OCI-LY1 (cell line): ENCODE measurements at regions not wholly inside any gene's neighbourhood (a gene's known extent, or its start where the extent isn't known, plus 50 kb on each side); places are given as distances from the start of the nearest gene placed in this dataset.

Experiments used
- H2AFZ ChIP-seq: fragments of 200-600 bp; sonication (generic), shearing (Covaris generic); 2 replicates; pipeline ENCODE4 v1.6.0; 2014; ENCODE audit warnings: antibody characterized with exemption, mild to moderate bottlenecking, low read length
- H3F3A ChIP-seq: fragments of 200-600 bp; sonication (generic), shearing (Covaris generic); 2 replicates; pipeline ENCODE4 v1.6.0; 2014; ENCODE audit warnings: mild to moderate bottlenecking, antibody characterized with exemption, low read length, moderate library complexity; ENCODE audit not compliant: insufficient read depth
- H3K27ac ChIP-seq: fragments of 200-600 bp; sonication (generic); 2 replicates; pipeline ENCODE4 v1.5.1; 2014; ENCODE audit warnings: low read length, mixed run types, mild to moderate bottlenecking, low read depth; ENCODE audit not compliant: poor library complexity, severe bottlenecking
- H3K27me3 ChIP-seq: fragments of 200-600 bp; sonication (generic); 2 replicates; pipeline ENCODE4 v1.6.0; 2014; ENCODE audit warnings: antibody characterized with exemption, mild to moderate bottlenecking, low read length, moderate library complexity; ENCODE audit not compliant: insufficient read depth
- H3K36me3 ChIP-seq: fragments of 200-600 bp; sonication (generic); 2 replicates; pipeline ENCODE4 v1.6.1; 2014; ENCODE audit warnings: mild to moderate bottlenecking, antibody characterized with exemption, low read length, moderate library complexity, mixed read lengths; ENCODE audit not compliant: insufficient read depth
- H3K4me1 ChIP-seq: fragments of 200-600 bp; sonication (generic); 2 replicates; pipeline ENCODE4 v1.5.1; 2014; ENCODE audit warnings: mild to moderate bottlenecking, low read length, moderate library complexity; ENCODE audit not compliant: insufficient read depth, severe bottlenecking
- H3K4me2 ChIP-seq: fragments of 200-600 bp; sonication (generic), shearing (Covaris generic); 2 replicates; pipeline ENCODE4 v1.6.1; 2014; ENCODE audit warnings: low read length
- H3K4me3 ChIP-seq: fragments of 200-600 bp; sonication (generic); 2 replicates; pipeline ENCODE4 v1.5.1; 2014; ENCODE audit warnings: low read length, low read depth, mild to moderate bottlenecking, mixed read lengths; ENCODE audit not compliant: poor library complexity, severe bottlenecking
- H3K79me2 ChIP-seq: fragments of 200-600 bp; shearing (Covaris generic); 2 replicates; pipeline ENCODE4 v1.6.1; 2016; ENCODE audit warnings: mixed run types, low read length, mixed read lengths; ENCODE audit not compliant: insufficient read depth
- H3K9ac ChIP-seq: fragments of 200-600 bp; sonication (generic), shearing (Covaris generic); 2 replicates; pipeline ENCODE4 v1.6.1; 2014; ENCODE audit warnings: mild to moderate bottlenecking, low read length, mixed read lengths
- H3K9me2 ChIP-seq: fragments of 200-600 bp; sonication (generic), shearing (Covaris generic); 2 replicates; pipeline ENCODE4 v1.6.1; 2014; ENCODE audit warnings: low read depth, mild to moderate bottlenecking, low read length, mixed read lengths
- H3K9me3 ChIP-seq: fragments of 200-600 bp; shearing (Covaris generic); 2 replicates; pipeline ENCODE4 v1.6.1; 2014; ENCODE audit warnings: low read length, mixed read lengths
- H4K20me1 ChIP-seq: fragments of 200-600 bp; sonication (generic), shearing (Covaris generic); 2 replicates; pipeline ENCODE4 v1.6.0; 2016; ENCODE audit warnings: mild to moderate bottlenecking, low read length; ENCODE audit not compliant: insufficient read depth
- EZH2 ChIP-seq: fragments of 200-600 bp; sonication (generic), shearing (Covaris generic); IDR thresholded peaks from 2 replicates; pipeline ENCODE4 v1.8.0; 2017; ENCODE audit warnings: borderline replicate concordance, mixed run types, mild to moderate bottlenecking, antibody characterized with exemption, low read length, moderate library complexity, mixed read lengths
- TF ChIP-seq, protein P1 (sequence below): fragments of 200-600 bp; sonication (generic), shearing (Covaris generic); IDR thresholded peaks from 2 replicates; pipeline ENCODE4 v1.5.1; 2017; ENCODE audit warnings: mild to moderate bottlenecking, antibody characterized with exemption, low read length, moderate library complexity, mixed read lengths

- Histone ChIP-seq H2AFZ (no peak overlapping the region), H3K27ac (no peak overlapping the region), H3K27me3 (no peaks in the 10 kb centered on the region), H3K79me2 (no peaks in the 10 kb centered on the region), H3K36me3 (no peaks in the 10 kb centered on the region), H3K9me3 (0 out of 2 replicates have a peak, but pooled peaks cover 2% of the 10 kb centered on the region), H3K4me2 (no peak overlapping the region), H3K4me3 (no peak overlapping the region), H3F3A (no peaks in the 10 kb centered on the region), H3K9ac (no peak overlapping the region), H3K9me2 (no peaks in the 10 kb centered on the region), H3K4me1 (no peaks in the 10 kb centered on the region), H4K20me1 (no peaks in the 10 kb centered on the region)
- TF ChIP-seq, protein P1, sequence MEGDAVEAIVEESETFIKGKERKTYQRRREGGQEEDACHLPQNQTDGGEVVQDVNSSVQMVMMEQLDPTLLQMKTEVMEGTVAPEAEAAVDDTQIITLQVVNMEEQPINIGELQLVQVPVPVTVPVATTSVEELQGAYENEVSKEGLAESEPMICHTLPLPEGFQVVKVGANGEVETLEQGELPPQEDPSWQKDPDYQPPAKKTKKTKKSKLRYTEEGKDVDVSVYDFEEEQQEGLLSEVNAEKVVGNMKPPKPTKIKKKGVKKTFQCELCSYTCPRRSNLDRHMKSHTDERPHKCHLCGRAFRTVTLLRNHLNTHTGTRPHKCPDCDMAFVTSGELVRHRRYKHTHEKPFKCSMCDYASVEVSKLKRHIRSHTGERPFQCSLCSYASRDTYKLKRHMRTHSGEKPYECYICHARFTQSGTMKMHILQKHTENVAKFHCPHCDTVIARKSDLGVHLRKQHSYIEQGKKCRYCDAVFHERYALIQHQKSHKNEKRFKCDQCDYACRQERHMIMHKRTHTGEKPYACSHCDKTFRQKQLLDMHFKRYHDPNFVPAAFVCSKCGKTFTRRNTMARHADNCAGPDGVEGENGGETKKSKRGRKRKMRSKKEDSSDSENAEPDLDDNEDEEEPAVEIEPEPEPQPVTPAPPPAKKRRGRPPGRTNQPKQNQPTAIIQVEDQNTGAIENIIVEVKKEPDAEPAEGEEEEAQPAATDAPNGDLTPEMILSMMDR, result no peak
- TF ChIP-seq EZH2, result no peak
Measured at GRCh38 chr6:169145991-169146501, 107.6 kb downstream of the THBS2 start.

GRCh38 chr6:169145496-169145895, 108.2 kb downstream of the THBS2 start:
- Histone ChIP-seq H3K4me2 (no peak overlapping the region), H3K4me3 (no peak overlapping the region), H3F3A (no peaks in the 10 kb centered on the region), H2AFZ (no peak overlapping the region), H3K9ac (no peak overlapping the region), H3K9me3 (0 out of 2 replicates have a peak, but pooled peaks cover under 1% of the 10 kb centered on the region), H3K27ac (no peak overlapping the region), H3K36me3 (no peaks in the 10 kb centered on the region), H3K4me1 (no peaks in the 10 kb centered on the region), H3K27me3 (no peaks in the 10 kb centered on the region), H4K20me1 (no peaks in the 10 kb centered on the region), H3K79me2 (no peaks in the 10 kb centered on the region), H3K9me2 (no peaks in the 10 kb centered on the region)
- TF ChIP-seq, protein P1, result no peak
- no peak for TF ChIP-seq EZH2

GRCh38 chr6:169144356-169144755, 109.3 kb downstream of the THBS2 start:
- Histone ChIP-seq H3K79me2 (no peaks in the 10 kb centered on the region), H3K27ac (no peak overlapping the region), H3K4me3 (no peak overlapping the region), H3K9ac (no peak overlapping the region), H3K4me2 (no peak overlapping the region), H3K9me3 (no peaks in the 10 kb centered on the region), H3K4me1 (no peaks in the 10 kb centered on the region), H3F3A (no peaks in the 10 kb centered on the region), H3K9me2 (no peaks in the 10 kb centered on the region), H3K27me3 (no peaks in the 10 kb centered on the region), H4K20me1 (no peaks in the 10 kb centered on the region), H3K36me3 (no peaks in the 10 kb centered on the region), H2AFZ (no peak overlapping the region)
- no peak for TF ChIP-seq EZH2
- TF ChIP-seq, protein P1, result no peak
